ENCODE measurements at regions not wholly inside any gene's neighbourhood (a gene's known extent, or its start where the extent isn't known, plus 50 kb on each side); places are given as distances from the start of the nearest gene placed in this dataset.

- no peak for TF ChIP-seq CTCF (IDR thresholded peaks at IDR 0.05 in 4 of 5, conservative IDR thresholded peaks at IDR 0.05 in 1 of 5)
- no peak for TF ChIP-seq POLR2A (IDR thresholded peaks at IDR 0.05)
Observed at GRCh38 chr1:81158592-81158991, 642.1 kb upstream of the ADGRL2 start.
